WTC11 (cell line): ENCODE measurements at regions not wholly inside any gene's neighbourhood (a gene's known extent, or its start where the extent isn't known, plus 50 kb on each side); places are given as distances from the start of the nearest gene placed in this dataset.

Experiments
- CTCF ChIP-seq: fragments of 200-600 bp; IDR thresholded peaks from 2 replicates; pipeline ENCODE4 v1.8.0; 2022; ENCODE audit warnings: antibody characterized with exemption
- MAX ChIP-seq: sonication (generic); formaldehyde crosslinking; IDR thresholded peaks from 2 replicates; pipeline ENCODE4 v1.8.0; 2022; ENCODE audit warnings: mild to moderate bottlenecking, missing genetic modification reagents
- PRDM15 ChIP-seq: sonication (generic); formaldehyde crosslinking; IDR thresholded peaks from 2 replicates; pipeline ENCODE4 v1.8.0; 2022; ENCODE audit warnings: missing genetic modification reagents
- TEAD4 ChIP-seq: sonication (generic); formaldehyde crosslinking; IDR thresholded peaks from 2 replicates; pipeline ENCODE4 v1.8.0; 2022; ENCODE audit warnings: mild to moderate bottlenecking, missing genetic modification reagents
- ZNF121 ChIP-seq: sonication (generic); formaldehyde crosslinking; IDR thresholded peaks from 2 replicates; pipeline ENCODE4 v1.8.0; 2023; ENCODE audit warnings: missing genetic modification reagents

- TF ChIP-seq ZNF121 (CRISPR knock-in tag) (no peak), TEAD4 (CRISPR knock-in tag) (no peak), CTCF (no peak), PRDM15 (CRISPR knock-in tag) (no peak), MAX (no peak)
These were observed 69.0 kb upstream of the AMZ2 start for GRCh38 chr17:68178831-68179230.
